Transverse colon (tissue), 4 donors: ENCODE measurements at regions not wholly inside any gene's neighbourhood (a gene's known extent, or its start where the extent isn't known, plus 50 kb on each side); places are given as distances from the start of the nearest gene placed in this dataset.

Experiments used
- CTCF ChIP-seq, 5 experiments: fragments of 200-600 bp in 3 of 5; fragments of 450-650 bp in 2 of 5; sonication (generic) in 3 of 5; IDR thresholded peaks; 1 replicate in 2 of 5; 2 replicates in 3 of 5; pipeline ENCODE4 v1.5.1; 2016 to 2017; ENCODE audit warnings: antibody characterized with exemption in 5 of 5, inconsistent platforms in 3 of 5, mild to moderate bottlenecking in 2 of 5, moderate library complexity in 1 of 5
- EP300 ChIP-seq: sonication (generic); formaldehyde crosslinking; IDR thresholded peaks from one replicate; pipeline ENCODE4 v1.6.1; 2017; ENCODE audit warnings: antibody characterized with exemption, low read depth
- POLR2A ChIP-seq: fragments of 450-650 bp; IDR thresholded peaks from one replicate; pipeline ENCODE4 v1.6.1; 2016; ENCODE audit warnings: antibody characterized with exemption, mild to moderate bottlenecking, moderate library complexity
- POLR2AphosphoS5 ChIP-seq, 3 donors: sonication (generic); formaldehyde crosslinking; IDR thresholded peaks; one replicate each; pipeline ENCODE4 v1.6.1; 2016; ENCODE audit warnings: antibody characterized with exemption in 3 of 3

GRCh38 chr9:94161673-94162072, 77.4 kb downstream of the PTPDC1 start:
- TF ChIP-seq CTCF (IDR thresholded peaks at IDR 0.05), result no peak
- no peak for TF ChIP-seq EP300
- no peak for TF ChIP-seq POLR2AphosphoS5 (IDR thresholded peaks at IDR 0.05)
- no peak for TF ChIP-seq POLR2A
